Ovary (tissue), 3 donors: ENCODE measurements at regions not wholly inside any gene's neighbourhood (a gene's known extent, or its start where the extent isn't known, plus 50 kb on each side); places are given as distances from the start of the nearest gene placed in this dataset.

Source experiments
- POLR2A ChIP-seq: fragments of 450-650 bp; IDR thresholded peaks from one replicate; pipeline ENCODE4 v1.6.1; 2017; ENCODE audit warnings: antibody characterized with exemption, mild to moderate bottlenecking, moderate library complexity
- TF ChIP-seq, protein P1 (sequence below), 3 donors: fragments of 450-650 bp in 2 of 3; fragments of 200-600 bp in 1 of 3; IDR thresholded peaks; one replicate each; pipeline versions ENCODE4 v1.5.1 to v1.8.0; 2016 to 2022; ENCODE audit warnings: antibody characterized with exemption in 3 of 3, mild to moderate bottlenecking in 1 of 3
- donor health status: DM: no; HTN: no; CAD: no.

DNA sequence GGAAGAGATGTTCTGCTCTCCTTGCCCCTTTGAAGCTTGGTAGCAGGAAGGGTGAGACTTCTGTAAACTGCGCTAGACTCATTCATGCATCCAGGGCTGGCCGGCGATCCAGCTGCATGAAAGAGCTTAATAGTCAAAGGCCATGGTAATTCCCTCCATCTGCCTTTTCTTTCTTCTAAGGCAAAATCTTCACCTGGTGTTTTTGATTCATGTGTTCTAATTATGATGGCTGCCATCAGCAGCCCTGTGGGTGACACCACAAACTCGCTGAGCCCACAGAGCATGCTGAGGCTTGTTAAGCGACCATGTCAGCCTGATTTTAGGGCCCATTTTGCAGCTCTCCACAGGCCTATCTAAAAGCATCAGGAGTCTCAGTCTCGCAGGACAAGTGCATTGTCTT is 450.1 kb upstream of the TENM3 start:
- TF ChIP-seq, protein P1, sequence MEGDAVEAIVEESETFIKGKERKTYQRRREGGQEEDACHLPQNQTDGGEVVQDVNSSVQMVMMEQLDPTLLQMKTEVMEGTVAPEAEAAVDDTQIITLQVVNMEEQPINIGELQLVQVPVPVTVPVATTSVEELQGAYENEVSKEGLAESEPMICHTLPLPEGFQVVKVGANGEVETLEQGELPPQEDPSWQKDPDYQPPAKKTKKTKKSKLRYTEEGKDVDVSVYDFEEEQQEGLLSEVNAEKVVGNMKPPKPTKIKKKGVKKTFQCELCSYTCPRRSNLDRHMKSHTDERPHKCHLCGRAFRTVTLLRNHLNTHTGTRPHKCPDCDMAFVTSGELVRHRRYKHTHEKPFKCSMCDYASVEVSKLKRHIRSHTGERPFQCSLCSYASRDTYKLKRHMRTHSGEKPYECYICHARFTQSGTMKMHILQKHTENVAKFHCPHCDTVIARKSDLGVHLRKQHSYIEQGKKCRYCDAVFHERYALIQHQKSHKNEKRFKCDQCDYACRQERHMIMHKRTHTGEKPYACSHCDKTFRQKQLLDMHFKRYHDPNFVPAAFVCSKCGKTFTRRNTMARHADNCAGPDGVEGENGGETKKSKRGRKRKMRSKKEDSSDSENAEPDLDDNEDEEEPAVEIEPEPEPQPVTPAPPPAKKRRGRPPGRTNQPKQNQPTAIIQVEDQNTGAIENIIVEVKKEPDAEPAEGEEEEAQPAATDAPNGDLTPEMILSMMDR (IDR thresholded peaks at IDR 0.05), result no peak
- TF ChIP-seq POLR2A, result no peak
